ENCODE measurements at regions not wholly inside any gene's neighbourhood (a gene's known extent, or its start where the extent isn't known, plus 50 kb on each side); places are given as distances from the start of the nearest gene placed in this dataset.
A peak's percentile ranks its signal among the peaks of the same experiment; 100 is the strongest.
"Not testable (repeated sequence)": the region's sequence is repeated elsewhere in the genome, so short reads cannot be mapped to it uniquely, and the experiment has no call there.

DNA sequence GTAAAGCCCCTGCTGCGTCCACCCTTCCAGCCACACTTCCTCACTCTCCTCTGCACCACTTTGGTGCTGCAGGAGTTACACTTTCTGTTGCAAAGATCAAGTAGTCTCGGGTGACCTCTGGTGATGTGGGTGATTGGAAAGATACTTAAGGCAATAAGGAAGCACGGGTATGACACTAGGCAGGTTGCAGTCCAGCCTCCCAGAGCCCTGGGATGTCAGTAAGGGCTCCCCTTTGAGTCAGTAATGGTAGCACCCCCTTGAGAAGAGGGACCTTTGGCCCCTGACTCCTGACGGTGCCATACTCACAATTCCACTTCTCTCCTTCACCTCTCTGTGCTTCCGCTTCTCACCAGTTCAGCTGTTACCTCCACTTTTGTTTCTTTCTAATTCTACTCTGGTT, 84.1 kb upstream of the KIF2A start:
- not testable (repeated sequence) for DNase-seq (ENCODE audit: low read depth)

DNA sequence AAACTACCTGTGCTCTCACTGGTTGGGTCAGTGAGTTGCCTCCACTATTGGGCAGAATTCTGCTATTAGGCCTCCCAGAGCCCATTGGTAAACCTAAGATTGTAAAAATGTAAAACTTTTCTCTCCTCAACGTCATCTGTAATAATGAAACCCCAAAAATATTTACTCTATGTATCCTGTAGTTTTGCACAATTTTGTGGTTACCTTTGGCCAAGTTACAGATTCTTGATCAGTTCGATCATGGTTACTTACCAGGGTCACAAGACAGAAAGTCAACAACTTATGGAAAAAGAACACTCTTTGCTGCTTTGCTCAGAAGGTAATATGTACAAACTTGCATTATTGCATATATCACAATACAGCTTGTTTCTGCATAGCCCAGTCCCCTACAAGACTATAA, 83.7 kb upstream of the KIF2A start:
- not testable (repeated sequence) for DNase-seq (ENCODE audit: low read depth)

GRCh38 chr5:62223312-62223670, 82.7 kb upstream of the KIF2A start:
- DNase-seq (ENCODE audit: low read depth): not testable (repeated sequence)

GRCh38 chr5:62224987-62225601, 80.9 kb upstream of the KIF2A start:
- not testable (repeated sequence) for DNase-seq (ENCODE audit: low read depth)

GRCh38 chr5:62230876-62231388, 75.1 kb upstream of the KIF2A start:
- DNase-seq (ENCODE audit: low read depth): not testable (repeated sequence)

DNA sequence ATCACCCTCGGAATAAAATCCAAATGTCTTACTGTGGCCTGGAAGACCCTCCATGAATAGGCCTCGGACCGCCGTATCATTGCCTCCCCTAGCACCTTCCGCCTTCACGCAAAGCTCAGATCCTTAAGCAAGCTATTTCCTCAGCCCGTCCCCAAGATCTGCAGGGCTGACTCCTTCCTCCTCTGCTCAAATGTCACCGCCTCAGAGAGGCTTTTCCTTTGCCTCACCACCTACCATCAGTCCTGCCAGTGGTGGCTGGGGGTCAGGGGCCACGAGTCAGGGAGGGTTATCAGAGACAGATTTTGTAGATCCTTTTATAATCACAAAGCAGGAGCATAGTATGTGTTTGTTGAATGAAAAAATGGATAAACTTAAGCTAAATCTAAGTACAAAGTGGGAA, 74.4 kb upstream of the KIF2A start:
- DNase-seq (ENCODE audit: low read depth): no peak

DNA sequence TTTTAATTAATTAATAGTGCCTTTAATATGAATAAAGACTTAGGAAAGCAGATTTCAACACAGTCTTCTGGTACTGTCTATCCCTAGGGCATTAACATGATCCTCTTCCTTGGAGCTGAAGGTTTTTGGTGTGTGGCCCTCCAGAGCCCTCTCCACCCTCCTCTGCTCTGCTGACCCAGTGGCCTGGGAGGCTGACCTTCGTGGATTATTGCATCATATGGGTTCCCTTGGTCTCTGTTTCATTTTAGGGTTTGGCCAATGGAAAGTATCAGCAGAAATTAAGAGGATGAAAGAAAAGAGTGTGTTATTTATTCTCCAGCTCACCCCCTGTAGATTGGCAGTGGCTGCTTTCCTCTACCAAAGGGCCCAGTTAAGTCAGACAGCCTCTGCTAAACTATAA, 73.8 kb upstream of the KIF2A start:
- DNase-seq (ENCODE audit: low read depth): not testable (repeated sequence)

GRCh38 chr5:62233083-62234046, 72.6 kb upstream of the KIF2A start:
- DNase-seq (ENCODE audit: low read depth): peak; percentile 47

DNA sequence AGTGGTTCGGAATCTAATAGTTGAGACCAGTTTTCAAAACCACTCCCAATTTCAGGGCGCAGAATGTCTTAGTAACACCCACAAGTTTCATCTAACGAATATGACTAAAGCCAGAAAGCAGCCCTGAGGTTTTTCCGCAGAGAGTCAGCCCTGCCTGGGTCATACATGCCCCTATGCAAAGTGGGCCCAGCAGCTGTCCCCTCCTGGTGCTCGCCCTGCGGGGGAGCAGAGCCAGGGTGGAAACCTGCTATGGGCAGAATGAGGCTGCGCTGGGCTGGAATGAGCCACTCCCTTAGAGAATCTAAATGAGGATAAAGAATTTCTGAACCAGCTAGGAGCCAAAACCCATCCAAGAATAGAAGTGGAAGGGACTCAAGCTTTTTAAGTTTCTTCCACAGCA, 69.4 kb upstream of the KIF2A start:
- DNase-seq (ENCODE audit: low read depth): not testable (repeated sequence)

DNA sequence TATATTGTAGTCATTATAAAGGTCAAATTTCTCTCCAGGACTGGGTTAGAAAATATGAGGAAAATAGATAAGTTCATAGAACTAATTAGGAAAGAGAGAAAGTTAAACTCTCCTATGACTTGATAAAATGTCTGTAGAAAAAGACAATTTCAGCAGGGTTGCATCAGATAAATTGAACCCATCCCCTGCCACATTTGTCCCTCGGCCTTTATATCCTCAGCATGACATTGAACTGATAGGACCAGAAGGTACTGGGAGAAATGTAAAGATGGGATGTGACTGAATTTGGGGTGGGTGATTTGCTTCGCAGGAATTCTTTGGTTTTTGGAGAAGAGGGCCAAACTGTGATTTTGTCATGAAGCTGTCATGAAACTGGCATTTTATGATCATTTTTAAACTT, 68.1 kb upstream of the KIF2A start:
- DNase-seq (ENCODE audit: low read depth): not testable (repeated sequence)

DNA sequence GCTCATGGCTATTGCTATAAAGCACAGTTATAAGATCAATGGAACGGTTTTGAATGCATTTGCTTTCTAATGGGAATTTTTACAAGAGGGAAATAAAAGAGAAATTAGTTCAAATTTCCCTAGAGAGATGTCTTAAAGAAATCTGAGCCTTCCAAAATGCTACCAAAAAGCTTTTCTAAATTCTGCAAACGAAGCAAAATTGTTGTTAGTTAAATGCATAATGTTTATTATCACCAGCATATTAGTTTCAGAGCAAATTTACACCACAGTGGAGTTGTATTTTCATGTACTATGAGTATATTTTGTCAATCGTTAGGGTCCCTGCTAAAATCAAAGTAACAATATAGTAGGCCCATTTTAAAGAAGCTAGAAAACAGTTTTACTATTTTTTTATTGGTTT, 67.4 kb upstream of the KIF2A start:
- not testable (repeated sequence) for DNase-seq (ENCODE audit: low read depth)

DNA sequence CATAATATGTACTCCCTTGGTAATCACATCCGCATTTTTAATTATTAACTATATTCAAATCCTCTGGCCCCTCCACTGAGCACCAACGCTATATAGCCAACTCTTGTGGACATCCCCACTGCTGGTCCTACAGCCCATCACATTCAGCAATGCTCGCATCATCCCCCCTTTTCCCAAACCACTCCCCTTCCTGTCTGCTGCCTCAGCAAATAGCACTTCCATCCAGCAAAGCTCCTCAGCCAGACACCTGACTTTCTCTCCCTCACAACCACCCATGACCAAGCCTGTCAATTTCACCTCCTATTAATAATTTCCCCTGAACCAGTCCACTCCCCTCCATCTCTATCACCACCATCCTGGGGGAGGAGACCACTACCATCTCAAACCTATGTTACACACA, 65.5 kb upstream of the KIF2A start:
- DNase-seq (ENCODE audit: low read depth): not testable (repeated sequence)

DNA sequence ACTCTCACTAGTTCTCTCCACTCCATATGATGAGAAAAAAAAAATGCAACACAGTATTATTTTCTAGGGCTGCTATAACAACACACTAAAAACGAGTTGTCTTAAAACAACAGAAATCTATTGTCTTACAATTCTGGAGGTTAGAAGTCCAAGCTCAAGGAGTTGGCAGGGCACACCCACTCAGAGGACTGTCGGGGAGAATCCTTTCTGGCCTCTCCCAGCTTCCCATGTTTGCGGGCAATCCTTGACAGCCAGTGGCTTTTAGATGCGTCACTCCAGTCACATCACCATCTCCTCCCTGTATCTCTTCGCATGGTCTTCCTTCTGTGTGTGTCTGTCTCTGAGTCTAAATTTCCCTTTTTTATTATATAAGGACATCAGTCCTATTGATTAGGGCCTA, 64.0 kb upstream of the KIF2A start:
- DNase-seq (ENCODE audit: low read depth): not testable (repeated sequence)

- not testable (repeated sequence) for DNase-seq (ENCODE audit: low read depth)
Observed at GRCh38 chr5:62243046-62243445, 63.0 kb upstream of the KIF2A start.

GRCh38 chr5:62248192-62248591, 57.8 kb upstream of the KIF2A start:
- DNase-seq (ENCODE audit: low read depth): peak; percentile 5

DNA sequence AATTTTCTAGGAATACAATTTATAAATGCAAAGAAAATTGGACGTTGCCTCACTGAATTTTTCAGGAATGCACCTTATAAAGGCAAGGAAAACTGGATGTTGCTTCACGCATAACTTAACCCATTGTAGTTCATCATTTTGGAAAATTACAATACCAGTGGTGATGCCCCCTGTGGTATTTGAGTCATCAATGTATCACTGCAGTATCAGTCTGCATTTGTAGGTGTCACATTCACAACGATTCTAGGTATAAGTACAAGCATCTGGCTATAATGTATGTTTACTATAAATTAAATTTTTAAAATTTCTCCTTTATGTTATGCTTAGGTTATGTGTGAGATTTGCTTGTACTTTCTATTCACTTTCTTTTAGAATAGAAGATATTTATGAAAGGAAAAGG, 55.9 kb upstream of the KIF2A start:
- DNase-seq (ENCODE audit: low read depth): not testable (repeated sequence)

DNA sequence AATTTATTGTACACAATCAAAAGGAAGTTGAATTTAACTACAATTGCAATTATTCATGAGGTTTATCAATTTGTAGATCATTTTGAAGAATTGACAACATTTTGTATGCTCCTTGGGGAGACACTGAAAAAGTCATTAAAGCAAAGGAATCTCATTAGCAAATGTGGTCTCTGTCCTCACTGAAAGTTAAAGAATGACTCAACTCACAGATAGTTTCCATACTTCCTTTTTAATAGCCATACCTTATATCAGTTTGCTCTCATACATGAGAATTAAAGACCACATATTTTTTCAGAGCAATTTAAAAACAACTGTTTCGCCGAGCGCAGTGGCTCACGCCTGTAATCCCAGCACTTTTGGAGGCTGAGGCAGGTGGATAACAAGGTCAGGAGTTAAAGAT, 55.1 kb upstream of the KIF2A start:
- not testable (repeated sequence) for DNase-seq (ENCODE audit: low read depth)

DNA sequence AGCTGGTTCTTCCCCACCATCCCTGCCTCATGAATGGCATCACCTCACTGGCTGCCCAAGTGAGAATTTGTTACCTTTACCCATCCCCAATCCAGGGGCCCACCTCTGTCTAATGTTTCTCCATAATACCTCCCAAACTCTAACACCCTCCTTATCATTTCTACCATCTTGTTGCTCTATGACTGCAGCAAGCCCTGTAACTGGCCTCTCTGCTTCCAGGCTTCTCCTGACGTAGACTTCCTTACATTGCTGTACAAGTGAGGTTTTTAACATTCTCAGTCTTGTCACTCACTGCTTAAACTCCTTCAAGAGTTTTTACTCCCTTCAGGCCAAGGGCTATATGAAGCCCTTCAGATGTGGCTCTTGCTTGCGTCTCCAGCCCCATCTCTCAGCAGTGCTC, 53.5 kb upstream of the KIF2A start:
- not testable (repeated sequence) for DNase-seq (ENCODE audit: low read depth)

DNA sequence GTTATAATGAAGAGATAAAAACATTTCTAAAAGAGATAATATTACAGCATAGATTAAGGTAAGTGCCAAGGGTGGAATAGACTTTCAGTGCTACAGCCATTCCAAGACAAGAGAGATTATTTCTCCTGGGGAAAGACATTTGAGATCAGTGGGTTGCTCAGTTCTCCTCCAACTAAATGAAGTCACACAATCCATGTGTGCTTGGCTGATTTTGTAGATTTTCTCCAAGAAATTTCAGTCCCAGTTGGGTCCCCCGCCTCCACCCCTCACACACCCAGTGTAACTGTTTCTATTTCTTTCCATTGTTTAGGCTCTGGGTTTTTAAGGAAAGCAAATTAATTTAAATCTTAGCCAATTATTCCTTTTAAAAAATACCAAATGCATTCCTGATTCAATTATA, 50.5 kb upstream of the KIF2A start:
- DNase-seq (ENCODE audit: low read depth): not testable (repeated sequence)

DNA sequence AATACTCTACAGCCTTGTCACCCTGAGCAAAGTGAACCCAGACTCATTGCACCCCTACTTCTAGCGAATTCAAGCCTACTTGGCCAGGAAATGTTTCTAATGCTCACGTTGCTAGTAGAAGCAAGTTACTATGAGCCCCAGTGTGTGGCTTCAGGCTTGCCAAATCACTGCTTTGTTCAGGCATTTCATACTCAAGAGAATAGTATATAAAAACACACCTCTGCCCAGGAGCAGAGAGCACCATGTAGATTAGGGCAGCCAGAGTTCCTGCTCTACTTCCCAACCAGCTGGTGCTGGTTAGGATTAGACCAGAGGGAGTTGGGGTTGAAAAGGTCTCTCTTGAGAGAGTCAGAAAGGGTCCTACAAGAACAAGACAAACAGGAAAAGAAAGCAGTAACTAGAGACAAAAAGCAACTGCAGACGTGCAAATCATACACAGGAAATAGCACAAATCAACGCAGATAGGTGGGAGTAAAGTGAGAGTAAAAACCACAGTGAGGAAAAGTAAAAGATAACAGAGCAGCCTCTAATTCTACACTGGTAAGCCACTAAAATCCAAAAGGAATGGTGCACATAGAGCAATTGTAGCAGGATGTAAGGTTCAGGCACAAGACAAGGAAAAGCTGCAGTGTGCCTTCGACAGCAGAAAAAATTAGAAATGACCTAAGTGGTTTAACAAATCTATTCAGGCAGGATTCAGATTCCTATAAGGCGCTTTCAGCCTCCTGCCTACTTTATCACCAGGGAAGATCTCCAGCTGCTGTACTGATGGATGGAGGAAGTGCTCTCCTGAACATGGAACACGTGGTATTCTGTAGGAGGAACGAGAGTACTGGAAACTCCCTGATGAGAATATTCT, 49.6 kb upstream of the KIF2A start:
- DNase-seq (ENCODE audit: low read depth): peak; percentile 7

All from Daoy (cell line).